Cardiac muscle cell (in vitro differentiated cells and primary cell): ENCODE measurements at regions not wholly inside any gene's neighbourhood (a gene's known extent, or its start where the extent isn't known, plus 50 kb on each side); places are given as distances from the start of the nearest gene placed in this dataset.

Experiments
- DNase-seq, 2 donors: peaks; one replicate each; pipeline versions ENCODE4 v3.0.0 to v3.0.0-alpha.2; 2010 to 2017; ENCODE audit warnings: low read depth in 1 of 2, low spot score in 1 of 2
- H3K27ac ChIP-seq: fragments of 200-600 bp; sonication (generic); 2 replicates; pipeline ENCODE4 v1.5.1; 2016
- H3K27me3 ChIP-seq: fragments of 200-600 bp; sonication (generic); 2 replicates; pipeline ENCODE4 v1.6.0; 2016; ENCODE audit warnings: control low read depth
- H3K36me3 ChIP-seq: fragments of 200-600 bp; sonication (generic); 2 replicates; pipeline ENCODE4 v1.5.1; 2016; ENCODE audit warnings: control low read depth
- H3K4me1 ChIP-seq: fragments of 200-600 bp; sonication (generic); 2 replicates; pipeline ENCODE4 v1.8.1; 2017; ENCODE audit warnings: low read depth, mild to moderate bottlenecking, mixed run types
- H3K4me3 ChIP-seq: fragments of 200-600 bp; sonication (generic); 2 replicates; pipeline ENCODE4 v1.5.1; 2016; ENCODE audit warnings: mild to moderate bottlenecking
- H3K9me3 ChIP-seq: fragments of 200-600 bp; sonication (generic); 2 replicates; pipeline ENCODE4 v1.5.1; 2017; ENCODE audit warnings: low read depth, mild to moderate bottlenecking, control low read depth
- TF ChIP-seq, protein P1 (sequence below): IDR thresholded peaks from 2 replicates; pipeline ENCODE4 v1.5.1; 2012; ENCODE audit warnings: low read depth, mild to moderate bottlenecking, low read length

DNA sequence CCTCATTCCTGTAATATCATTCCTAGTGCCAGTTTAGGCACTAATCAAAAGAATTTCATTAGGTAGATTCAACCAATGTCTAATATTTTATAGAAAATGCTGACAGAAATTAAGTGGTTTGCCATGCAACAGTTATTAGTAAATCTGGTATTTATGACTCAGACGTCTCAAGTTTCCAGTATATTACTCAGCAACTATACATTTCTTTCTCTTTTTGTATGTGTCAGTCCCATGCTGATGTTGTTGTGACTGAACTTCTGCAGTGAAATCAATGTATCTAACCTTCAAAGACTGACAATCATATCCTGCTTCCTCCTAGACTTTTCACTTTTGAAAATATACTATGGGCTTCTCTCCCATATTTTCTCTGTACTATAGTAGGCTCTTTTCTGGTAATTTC lies 822.5 kb downstream of the NR2F1-AS1 start:
- no peaks in the 10 kb centered on the region for H3K27me3 ChIP-seq
- H3K4me3 ChIP-seq, result no peak overlapping the region
- DNase-seq, result peak in 1 of 2 donors; percentile 27
- TF ChIP-seq, protein P1, sequence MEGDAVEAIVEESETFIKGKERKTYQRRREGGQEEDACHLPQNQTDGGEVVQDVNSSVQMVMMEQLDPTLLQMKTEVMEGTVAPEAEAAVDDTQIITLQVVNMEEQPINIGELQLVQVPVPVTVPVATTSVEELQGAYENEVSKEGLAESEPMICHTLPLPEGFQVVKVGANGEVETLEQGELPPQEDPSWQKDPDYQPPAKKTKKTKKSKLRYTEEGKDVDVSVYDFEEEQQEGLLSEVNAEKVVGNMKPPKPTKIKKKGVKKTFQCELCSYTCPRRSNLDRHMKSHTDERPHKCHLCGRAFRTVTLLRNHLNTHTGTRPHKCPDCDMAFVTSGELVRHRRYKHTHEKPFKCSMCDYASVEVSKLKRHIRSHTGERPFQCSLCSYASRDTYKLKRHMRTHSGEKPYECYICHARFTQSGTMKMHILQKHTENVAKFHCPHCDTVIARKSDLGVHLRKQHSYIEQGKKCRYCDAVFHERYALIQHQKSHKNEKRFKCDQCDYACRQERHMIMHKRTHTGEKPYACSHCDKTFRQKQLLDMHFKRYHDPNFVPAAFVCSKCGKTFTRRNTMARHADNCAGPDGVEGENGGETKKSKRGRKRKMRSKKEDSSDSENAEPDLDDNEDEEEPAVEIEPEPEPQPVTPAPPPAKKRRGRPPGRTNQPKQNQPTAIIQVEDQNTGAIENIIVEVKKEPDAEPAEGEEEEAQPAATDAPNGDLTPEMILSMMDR, result no peak
- H3K27ac ChIP-seq, result no peak overlapping the region
- H3K4me1 ChIP-seq, result no peaks in the 10 kb centered on the region
- H3K9me3 ChIP-seq, result no peaks in the 10 kb centered on the region
- H3K36me3 ChIP-seq, result no peaks in the 10 kb centered on the region

DNA sequence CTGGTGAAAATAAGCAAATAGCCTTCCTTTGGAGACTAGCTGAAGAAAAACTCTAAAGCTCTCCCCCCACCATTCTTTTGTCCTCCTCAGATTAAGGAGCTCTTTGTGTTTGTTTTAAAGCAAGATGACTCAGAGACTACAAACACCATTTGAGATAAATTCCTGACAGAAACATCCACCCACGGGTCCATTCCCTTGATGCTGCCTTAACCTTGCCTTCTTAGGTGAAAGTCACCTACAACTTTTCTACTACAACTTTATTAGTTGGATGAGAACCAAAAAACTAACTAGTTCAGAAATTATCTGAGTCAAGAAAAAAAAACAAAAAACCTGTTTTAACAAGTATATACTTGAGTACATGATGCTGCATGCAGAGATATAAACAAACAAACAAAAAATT lies 831.1 kb downstream of the NR2F1-AS1 start:
- Histone ChIP-seq H3K9me3 (no peaks in the 10 kb centered on the region), H3K36me3 (no peaks in the 10 kb centered on the region), H3K4me1 (no peaks in the 10 kb centered on the region), H3K27ac (no peak overlapping the region), H3K27me3 (no peaks in the 10 kb centered on the region), H3K4me3 (no peak overlapping the region)
- TF ChIP-seq, protein P1, result no peak
- DNase-seq, result peak in 1 of 2 donors; percentile 31

DNA sequence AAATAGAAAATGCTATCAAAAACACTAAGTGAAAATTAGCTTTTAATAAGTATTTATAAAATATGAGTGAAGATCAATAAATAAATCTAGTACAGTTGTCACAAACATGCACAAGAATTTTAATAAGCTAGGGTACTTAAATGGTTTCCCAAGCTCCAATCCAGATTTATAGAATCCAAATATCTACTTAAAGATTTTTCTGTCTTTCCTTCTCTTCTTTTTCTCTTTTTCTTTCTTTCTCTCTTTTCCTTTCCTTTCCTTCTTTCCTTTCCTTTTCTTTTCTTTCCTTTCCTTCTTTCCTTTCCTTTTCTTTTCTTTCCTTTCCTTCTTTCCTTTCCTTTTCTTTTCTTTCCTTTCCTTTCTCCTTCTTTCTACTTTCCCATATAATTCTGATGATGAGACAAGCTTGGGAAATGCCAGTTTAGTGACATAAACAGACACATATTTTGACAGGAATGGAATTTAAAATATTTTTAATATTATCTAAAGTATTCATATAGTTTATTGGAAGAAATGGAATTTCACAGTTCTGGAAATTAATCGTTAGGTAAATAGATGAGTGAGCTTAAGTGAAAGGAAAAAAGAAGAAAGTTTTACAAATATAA lies 832.8 kb downstream of the NR2F1-AS1 start:
- Histone ChIP-seq H3K27ac (no peak overlapping the region), H3K4me1 (no peaks in the 10 kb centered on the region), H3K36me3 (no peaks in the 10 kb centered on the region), H3K4me3 (no peak overlapping the region), H3K27me3 (no peaks in the 10 kb centered on the region), H3K9me3 (no peaks in the 10 kb centered on the region)
- TF ChIP-seq, protein P1, result no peak
- DNase-seq, result no peak

DNA sequence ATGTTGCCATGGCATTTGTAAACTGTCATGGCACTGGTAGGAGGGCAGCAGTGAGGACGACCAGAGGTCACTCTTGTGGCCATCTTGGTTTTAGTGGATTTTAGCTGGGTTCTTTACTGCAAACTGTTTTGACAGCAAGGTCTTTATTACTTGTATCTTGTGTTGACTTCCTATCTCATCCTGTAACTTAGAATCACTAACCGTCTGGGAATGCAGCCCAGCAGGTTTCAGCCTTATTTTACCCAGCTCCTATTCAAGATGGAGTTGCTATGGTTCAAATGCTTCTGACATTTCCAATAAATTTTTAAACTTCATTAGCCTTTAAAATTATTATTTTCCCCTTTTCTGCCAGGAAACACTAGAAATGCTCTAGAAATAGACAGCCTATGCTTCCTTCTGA lies 839.1 kb downstream of the NR2F1-AS1 start:
- TF ChIP-seq, protein P1, result no peak
- Histone ChIP-seq H3K27me3 (no peaks in the 10 kb centered on the region), H3K4me3 (no peak overlapping the region), H3K36me3 (no peaks in the 10 kb centered on the region), H3K9me3 (no peaks in the 10 kb centered on the region), H3K4me1 (no peaks in the 10 kb centered on the region), H3K27ac (no peak overlapping the region)
- no peak for DNase-seq

DNA sequence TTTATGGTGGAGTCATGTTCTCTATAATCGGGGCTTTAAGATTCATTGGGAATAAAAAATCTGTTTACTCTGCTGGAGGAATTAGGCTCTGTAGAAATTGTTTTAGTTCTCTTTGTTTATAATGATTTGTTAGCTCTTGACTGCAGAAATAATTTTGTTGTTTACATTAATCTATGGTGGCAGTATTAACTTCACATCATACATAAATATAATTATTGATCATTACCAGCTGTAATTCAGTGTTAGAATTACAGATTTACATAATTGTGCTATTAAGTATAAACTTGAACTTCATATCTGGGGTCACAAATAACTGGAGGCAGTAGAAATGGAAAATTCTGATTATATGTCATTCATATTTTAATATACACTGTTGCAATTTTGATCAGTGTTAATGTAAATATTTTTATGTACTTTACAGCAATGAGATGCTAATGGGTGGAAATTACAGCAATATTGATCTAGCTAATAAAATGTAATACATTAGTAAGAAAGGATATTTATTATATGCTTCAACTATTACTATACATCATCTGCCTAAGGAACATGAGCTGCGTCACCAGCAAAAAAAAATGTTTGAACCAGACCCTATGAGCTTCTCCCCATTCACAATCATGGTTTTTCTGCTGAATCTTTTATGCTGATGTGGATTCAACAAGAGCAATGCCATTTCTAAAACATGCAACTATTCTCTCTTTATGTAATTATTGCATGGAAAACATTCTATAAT lies 846.6 kb downstream of the NR2F1-AS1 start:
- no peaks in the 10 kb centered on the region for H3K9me3 ChIP-seq
- no peaks in the 10 kb centered on the region for H3K36me3 ChIP-seq
- no peaks in the 10 kb centered on the region for H3K4me1 ChIP-seq
- TF ChIP-seq, protein P1, result no peak
- no peak overlapping the region for H3K4me3 ChIP-seq
- H3K27ac ChIP-seq, result no peak overlapping the region
- H3K27me3 ChIP-seq, result no peaks in the 10 kb centered on the region
- no peak for DNase-seq
